ENCODE measurements at regions not wholly inside any gene's neighbourhood (a gene's known extent, or its start where the extent isn't known, plus 50 kb on each side); places are given as distances from the start of the nearest gene placed in this dataset.

GRCh38 chr7:118312051-118312450 is 87.5 kb downstream of the ANKRD7 start:
- peak; percentile 11 for DNase-seq (ENCODE audit: extremely low read depth, insufficient read length)
- Histone ChIP-seq H3K27me3 (replicated peaks; ENCODE audit: control insufficient read depth, insufficient read depth, low read length) (no peaks in the 10 kb centered on the region), H3K36me3 (ENCODE audit: control insufficient read depth, insufficient read depth, low read length) (no peaks in the 10 kb centered on the region)

GRCh38 chr7:118312966-118313365 is 88.5 kb downstream of the ANKRD7 start:
- DNase-seq (ENCODE audit: extremely low read depth, insufficient read length): peak; percentile 34
- H3K4me3 ChIP-seq (replicated peaks; ENCODE audit: low read depth, low read length): no peak overlapping the region
- H3K36me3 ChIP-seq (ENCODE audit: control insufficient read depth, insufficient read depth, low read length): no peaks in the 10 kb centered on the region
- TF ChIP-seq CTCF (IDR thresholded peaks at IDR 0.05; ENCODE audit: insufficient read depth, low read length, poor library complexity, severe bottlenecking): no peak
- H3K27me3 ChIP-seq (replicated peaks; ENCODE audit: control insufficient read depth, insufficient read depth, low read length): no peaks in the 10 kb centered on the region

More at GRCh38 chr7:118312051-118312450, 87.5 kb downstream of the ANKRD7 start:
- H3K4me3 ChIP-seq (replicated peaks; ENCODE audit: low read depth, low read length): no peak overlapping the region
- no peak for TF ChIP-seq CTCF (IDR thresholded peaks at IDR 0.05; ENCODE audit: insufficient read depth, low read length, poor library complexity, severe bottlenecking)

GRCh38 chr7:118324790-118325449 is 100.4 kb downstream of the ANKRD7 start:
- DNase-seq (ENCODE audit: extremely low read depth, insufficient read length): no peak
- TF ChIP-seq CTCF (IDR thresholded peaks at IDR 0.05; ENCODE audit: insufficient read depth, low read length, poor library complexity, severe bottlenecking): no peak
- no peak overlapping the region for H3K4me3 ChIP-seq (replicated peaks; ENCODE audit: low read depth, low read length)
- H3K36me3 ChIP-seq (ENCODE audit: control insufficient read depth, insufficient read depth, low read length): no peaks in the 10 kb centered on the region
- H3K27me3 ChIP-seq (replicated peaks; ENCODE audit: control insufficient read depth, insufficient read depth, low read length): no peaks in the 10 kb centered on the region; the same call in 1 of the 2 replicates

- no peak for DNase-seq (ENCODE audit: extremely low read depth, insufficient read length)
- Histone ChIP-seq H3K4me3 (replicated peaks; ENCODE audit: low read depth, low read length) (no peak overlapping the region), H3K36me3 (ENCODE audit: control insufficient read depth, insufficient read depth, low read length) (no peaks in the 10 kb centered on the region), H3K27me3 (replicated peaks; ENCODE audit: control insufficient read depth, insufficient read depth, low read length) (no peaks in the 10 kb centered on the region; the same call in 1 of the 2 replicates)
- TF ChIP-seq CTCF (IDR thresholded peaks at IDR 0.05; ENCODE audit: insufficient read depth, low read length, poor library complexity, severe bottlenecking): no peak
These were observed 100.9 kb downstream of the ANKRD7 start for GRCh38 chr7:118325450-118325808.

GRCh38 chr7:118327174-118327573 is 102.7 kb downstream of the ANKRD7 start:
- Histone ChIP-seq H3K27me3 (replicated peaks; ENCODE audit: control insufficient read depth, insufficient read depth, low read length) (no peaks in the 10 kb centered on the region; the same call in 1 of the 2 replicates), H3K36me3 (ENCODE audit: control insufficient read depth, insufficient read depth, low read length) (no peaks in the 10 kb centered on the region), H3K4me3 (replicated peaks; ENCODE audit: low read depth, low read length) (no peak overlapping the region)
- no peak for TF ChIP-seq CTCF (IDR thresholded peaks at IDR 0.05; ENCODE audit: insufficient read depth, low read length, poor library complexity, severe bottlenecking)
- DNase-seq (ENCODE audit: extremely low read depth, insufficient read length): no peak
